GM12874 (cell line): ENCODE measurements at regions not wholly inside any gene's neighbourhood (a gene's known extent, or its start where the extent isn't known, plus 50 kb on each side); places are given as distances from the start of the nearest gene placed in this dataset.

Source experiments
- CTCF ChIP-seq: IDR thresholded peaks from 2 replicates; pipeline ENCODE4 v1.5.1; 2011; ENCODE audit warnings: low read depth, mild to moderate bottlenecking, control low read depth, low read length, moderate library complexity; ENCODE audit not compliant: insufficient read depth

- no peak for TF ChIP-seq CTCF
Measured at GRCh38 chr10:28912017-28912783, 234.9 kb downstream of the BAMBI start.

- no peak for TF ChIP-seq CTCF
Measured at GRCh38 chr10:28913436-28914237, 236.3 kb downstream of the BAMBI start.

GRCh38 chr10:28914701-28915100 is 237.4 kb downstream of the BAMBI start:
- TF ChIP-seq CTCF = no peak

GRCh38 chr10:28915989-28916588 is 238.8 kb downstream of the BAMBI start:
- no peak for TF ChIP-seq CTCF

- TF ChIP-seq CTCF = no peak
Measured at GRCh38 chr10:28920091-28920490, 242.8 kb downstream of the BAMBI start.

- TF ChIP-seq CTCF = no peak
Measured at GRCh38 chr10:28922127-28922526, 244.8 kb downstream of the BAMBI start.

GRCh38 chr10:28922861-28923260 is 245.5 kb downstream of the BAMBI start:
- TF ChIP-seq CTCF = no peak
